GM12878 (cell line): ENCODE measurements at regions not wholly inside any gene's neighbourhood (a gene's known extent, or its start where the extent isn't known, plus 50 kb on each side); places are given as distances from the start of the nearest gene placed in this dataset.

Experiments used
- ATAC-seq: fragments of 200-7000 bp; cut with Tn5 transposase; 3 replicates; pipeline ENCODE4 v1.9.1; 2020; ENCODE audit warnings: mild to moderate bottlenecking, moderate library complexity
- BruUV-seq: library from RNA; stranded (reverse); fragments of 400-500 nt; replicated peaks from 2 replicates; lab custom pipeline; 2021; lab: Mats Ljungman, UMichigan
- CTCF ChIA-PET: fragments of 300-600 bp; sonication (Branson Sonifier 250); formaldehyde crosslinking; extraction: SDS; loops from one replicate; lab custom pipeline; 2021; ENCODE audit warnings: inconsistent platforms; lab: Yijun Ruan, JAX
- POLR2A ChIA-PET: fragments of 350-600 bp; formaldehyde crosslinking; extraction: SDS; loops from one replicate; lab custom pipeline; 2021; ENCODE audit warnings: inconsistent platforms; lab: Charles Lee
- RAD21 ChIA-PET: fragments of 300-600 bp; sonication (Branson Sonifier 250); formaldehyde crosslinking; loops from one replicate; lab custom pipeline; 2023; ENCODE audit warnings: antibody characterized with exemption; ENCODE audit not compliant: unreplicated experiment; lab: Charles Lee
- SMC1A ChIA-PET: fragments of 300-600 bp; sonication (Branson Sonifier 250); formaldehyde crosslinking; loops from one replicate; lab custom pipeline; 2023; ENCODE audit not compliant: unreplicated experiment, uncharacterized antibody; lab: Charles Lee
- DNase-seq: peaks from one replicate; pipeline ENCODE4 v3.0.0-alpha.2; 2011; ENCODE audit warnings: low read depth, low spot score
- FAIRE-seq: peaks from 3 replicates; lab custom pipeline; 2011; peaks lifted over from hg19 to GRCh38; lab: Jason Lieb, UNC
- H2AFZ ChIP-seq: 2 replicates; pipeline ENCODE4 v1.6.0; 2011; ENCODE audit warnings: low read depth, low read length, control low read depth; ENCODE audit not compliant: control insufficient read depth
- H3K27ac ChIP-seq: 2 replicates; pipeline ENCODE4 v1.5.1; 2011; ENCODE audit warnings: control low read depth; ENCODE audit not compliant: control insufficient read depth, insufficient read depth
- H3K27me3 ChIP-seq, 2 experiments: replicated peaks in 1 of 2; 2 replicates each; pipeline versions ENCODE4 v1.6.0 to v1.6.1; 2011; ENCODE audit warnings: low read length in 1 of 2; ENCODE audit not compliant: control insufficient read depth in 2 of 2, insufficient read depth in 2 of 2
- H3K36me3 ChIP-seq, 2 experiments: 2 replicates each; pipeline ENCODE4 v1.5.1; 2011; ENCODE audit warnings: low read length in 1 of 2; ENCODE audit not compliant: control insufficient read depth in 2 of 2, insufficient read depth in 2 of 2
- H3K4me1 ChIP-seq: 2 replicates; pipeline ENCODE4 v1.6.1; 2011; ENCODE audit warnings: mild to moderate bottlenecking, low read length, moderate library complexity, mixed read lengths; ENCODE audit not compliant: control insufficient read depth, insufficient read depth
- H3K4me2 ChIP-seq: 2 replicates; pipeline ENCODE4 v1.6.0; 2011; ENCODE audit warnings: control low read depth; ENCODE audit not compliant: control insufficient read depth, insufficient read depth
- H3K4me3 ChIP-seq: fragments of 200-600 bp; sonication (generic); 2 replicates; pipeline ENCODE4 v1.5.1; 2016
- H3K79me2 ChIP-seq: 2 replicates; pipeline ENCODE4 v1.6.0; 2011; ENCODE audit warnings: low read length; ENCODE audit not compliant: control insufficient read depth, insufficient read depth
- H3K9ac ChIP-seq: 2 replicates; pipeline ENCODE4 v1.8.0; 2011; ENCODE audit warnings: low read length, control low read depth, mixed read lengths; ENCODE audit not compliant: control insufficient read depth, insufficient read depth
- H3K9me3 ChIP-seq: replicated peaks from 3 replicates; pipeline ENCODE4 v1.5.1; 2011; ENCODE audit warnings: mild to moderate bottlenecking, low read length; ENCODE audit not compliant: control insufficient read depth, insufficient read depth
- H4K20me1 ChIP-seq: 2 replicates; pipeline ENCODE4 v1.6.0; 2011; ENCODE audit not compliant: control insufficient read depth, insufficient read depth
- CEBPB ChIP-seq, 2 experiments: fragments of 150-350 bp in 1 of 2; IDR thresholded peaks; 2 replicates each; pipeline ENCODE4 v1.6.1; 2012 to 2014; ENCODE audit warnings: low read depth in 2 of 2, low read length in 2 of 2, borderline replicate concordance in 1 of 2, inconsistent platforms in 1 of 2
- IRF4 ChIP-seq: IDR thresholded peaks from 2 replicates; pipeline ENCODE4 v1.6.1; 2011; ENCODE audit warnings: low read depth, low read length
- KAT2A ChIP-seq: conservative IDR thresholded peaks from 2 replicates; pipeline ENCODE4 v1.6.1; 2011; ENCODE audit warnings: low read depth, low read length; ENCODE audit not compliant: control insufficient read depth
- KLF5 ChIP-seq: fragments of 450-650 bp; IDR thresholded peaks from 2 replicates; pipeline ENCODE4 v1.6.1; 2014; ENCODE audit warnings: mild to moderate bottlenecking; ENCODE audit not compliant: partially characterized antibody
- SMARCA5 ChIP-seq: fragments of 450-650 bp; IDR thresholded peaks from 2 replicates; pipeline ENCODE4 v1.6.1; 2017; ENCODE audit warnings: mild to moderate bottlenecking
- TBL1XR1 ChIP-seq: IDR thresholded peaks from 2 replicates; pipeline ENCODE4 v1.6.1; 2012; ENCODE audit warnings: low read depth, low read length, improper control_type of control experiment
- YY1 ChIP-seq: IDR thresholded peaks from 2 replicates; pipeline ENCODE4 v1.6.1; 2011; ENCODE audit warnings: low read depth, mild to moderate bottlenecking, low read length
- ZNF622 ChIP-seq: fragments of 450-650 bp; IDR thresholded peaks from 2 replicates; pipeline ENCODE4 v1.6.1; 2017; ENCODE audit warnings: mild to moderate bottlenecking, inconsistent platforms
- ZSCAN29 ChIP-seq: fragments of 450-650 bp; IDR thresholded peaks from 2 replicates; pipeline ENCODE4 v1.6.1; 2017; ENCODE audit warnings: mild to moderate bottlenecking, moderate library complexity
- WGBS: methylation state at CpG from one replicate; pipeline ENCODE4 v1.1.6; 2016; ENCODE audit warnings: low lambda C conversion rate; ENCODE audit not compliant: insufficient replicate concordance, insufficient coverage; ENCODE audit errors: missing lambda C conversion rate; 5-methylcytosine and 5-hydroxymethylcytosine counted together
- in situ Hi-C: fragments of 300-500 bp; cut with MboI; formaldehyde crosslinking; loops from 9 replicates; pipeline ENCODE4 v1.14.3; 2018; ENCODE audit warnings: mixed read lengths
- intact Hi-C: fragments of 100-400 bp; cut with micrococcal nuclease; formaldehyde crosslinking; loops from one replicate; pipeline ENCODE4 v1.14.2; 2022; ENCODE audit not compliant: unreplicated experiment
- TF ChIP-seq, protein P1 (sequence below): fragments of 150-350 bp; IDR thresholded peaks from 2 replicates; pipeline ENCODE4 v1.6.1; 2014; ENCODE audit warnings: mild to moderate bottlenecking, low read depth, low read length

DNA sequence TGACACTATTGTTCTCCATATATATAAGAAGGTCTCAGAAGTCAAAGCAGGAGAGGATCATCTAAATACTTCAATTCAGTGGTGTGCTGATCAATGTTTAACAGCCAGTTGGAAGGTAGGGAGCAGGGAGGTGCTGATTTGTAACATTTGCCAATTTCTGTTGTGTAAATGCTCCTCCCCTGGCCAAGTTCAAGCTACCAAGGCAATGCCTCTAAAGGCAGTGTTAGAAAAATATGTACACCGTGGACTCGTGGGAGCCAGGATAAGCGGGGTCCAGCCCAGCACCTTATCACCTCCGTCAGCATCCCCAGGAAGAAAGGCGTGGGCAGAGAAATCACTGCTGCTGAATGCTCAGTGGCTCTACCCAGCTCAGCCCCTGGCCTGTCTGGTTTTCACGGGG is 75.3 kb upstream of the COX10 start:
- ChIA-PET SMC1A (no interaction called here), RAD21 (no interaction called here), CTCF (no interaction called here), POLR2A (no interaction called here)
- no peak for DNase-seq
- Histone ChIP-seq H3K4me2 (no peak overlapping the region), H4K20me1 (no peaks in the 10 kb centered on the region), H3K4me3 (no peak overlapping the region), H3K36me3 (no peaks in the 10 kb centered on the region), H2AFZ (no peak overlapping the region), H3K9ac (no peak overlapping the region), H3K27me3 (no peaks in the 10 kb centered on the region), H3K9me3 (no peaks in the 10 kb centered on the region), H3K27ac (no peak overlapping the region), H3K79me2 (no peaks in the 10 kb centered on the region), H3K4me1 (no peaks in the 10 kb centered on the region)
- WGBS = 81% methylated on average over 6 of the region's 6 CpGs
- ATAC-seq = no peak
- in situ Hi-C loops (no loop called here), intact Hi-C loops (no loop called here)
- no peak for FAIRE-seq
- no TSS peak for BruUV-seq
- TF ChIP-seq KLF5 (no peak), SMARCA5 (no peak)

DNA sequence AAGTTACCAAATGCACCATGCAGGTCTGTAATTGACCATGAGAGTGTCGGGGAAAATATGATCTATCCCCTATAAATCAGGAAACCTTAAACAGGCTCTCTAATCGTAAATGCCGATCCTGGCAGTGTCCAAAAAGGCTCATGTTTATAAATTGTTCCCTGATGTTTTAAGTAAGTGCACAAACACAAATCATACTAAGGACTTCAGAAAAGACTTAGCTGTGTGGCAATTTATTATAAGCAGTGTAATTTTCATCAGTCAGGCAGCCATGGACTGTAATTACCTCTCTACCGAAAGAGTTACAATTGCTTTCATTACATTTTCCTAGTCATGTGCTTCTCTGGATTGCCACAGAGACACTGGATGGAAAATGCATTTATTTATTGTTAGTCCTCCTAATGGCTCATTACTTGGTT is 73.4 kb upstream of the COX10 start:
- Histone ChIP-seq H3K79me2 (no peaks in the 10 kb centered on the region), H3K27me3 (no peaks in the 10 kb centered on the region), H3K36me3 (no peaks in the 10 kb centered on the region), H3K9ac (no peak overlapping the region), H2AFZ (no peak overlapping the region), H3K4me2 (no peak overlapping the region), H3K4me3 (no peak overlapping the region), H3K4me1 (no peaks in the 10 kb centered on the region), H3K9me3 (no peaks in the 10 kb centered on the region; the same call in 2 of the 3 replicates), H3K27ac (no peak overlapping the region), H4K20me1 (no peaks in the 10 kb centered on the region)
- in situ Hi-C loops = no loop called here
- DNase-seq (no peak), ATAC-seq (no peak), FAIRE-seq (no peak)
- 76% methylated on average over 4 of the region's 4 CpGs for WGBS
- CTCF ChIA-PET = interaction anchor here (0.6 kb wide), 1 partner anchor 969 kb away, joined by 3 read pairs; no protein-coding TSS in a partner anchor
- BruUV-seq = no TSS peak
- RAD21 ChIA-PET = interaction anchor here (0.7 kb wide), 1 partner anchor 366 kb away, joined by 3 read pairs; no protein-coding TSS in a partner anchor
- POLR2A ChIA-PET = no interaction called here
- TF ChIP-seq ZSCAN29 (no peak), IRF4 (no peak), KAT2A (no peak), CEBPB (IDR thresholded peaks at IDR 0.05; ENCODE audit: borderline replicate concordance in 1 of 2, low read depth in 2 of 2, low read length in 2 of 2) (no peak), TBL1XR1 (no peak), SMARCA5 (no peak), ZNF622 (no peak), YY1 (no peak)
- TF ChIP-seq, protein P1, sequence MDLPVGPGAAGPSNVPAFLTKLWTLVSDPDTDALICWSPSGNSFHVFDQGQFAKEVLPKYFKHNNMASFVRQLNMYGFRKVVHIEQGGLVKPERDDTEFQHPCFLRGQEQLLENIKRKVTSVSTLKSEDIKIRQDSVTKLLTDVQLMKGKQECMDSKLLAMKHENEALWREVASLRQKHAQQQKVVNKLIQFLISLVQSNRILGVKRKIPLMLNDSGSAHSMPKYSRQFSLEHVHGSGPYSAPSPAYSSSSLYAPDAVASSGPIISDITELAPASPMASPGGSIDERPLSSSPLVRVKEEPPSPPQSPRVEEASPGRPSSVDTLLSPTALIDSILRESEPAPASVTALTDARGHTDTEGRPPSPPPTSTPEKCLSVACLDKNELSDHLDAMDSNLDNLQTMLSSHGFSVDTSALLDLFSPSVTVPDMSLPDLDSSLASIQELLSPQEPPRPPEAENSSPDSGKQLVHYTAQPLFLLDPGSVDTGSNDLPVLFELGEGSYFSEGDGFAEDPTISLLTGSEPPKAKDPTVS = no peak
- intact Hi-C loops = no loop called here
- SMC1A ChIA-PET = no interaction called here
